Peyer's patch (tissue), 4 donors: ENCODE measurements at regions not wholly inside any gene's neighbourhood (a gene's known extent, or its start where the extent isn't known, plus 50 kb on each side); places are given as distances from the start of the nearest gene placed in this dataset.

Experiments
- CTCF ChIP-seq, 6 experiments: fragments of 450-650 bp in 4 of 6; fragments of 200-600 bp in 2 of 6; sonication (generic) in 1 of 6; IDR thresholded peaks; one replicate each; pipeline ENCODE4 v1.5.1; 2017 to 2019; ENCODE audit warnings: antibody characterized with exemption in 6 of 6, mild to moderate bottlenecking in 3 of 6, moderate library complexity in 1 of 6
- POLR2A ChIP-seq, 2 donors: fragments of 450-650 bp; IDR thresholded peaks; one replicate each; pipeline ENCODE4 v1.5.1; 2017; ENCODE audit warnings: antibody characterized with exemption in 2 of 2, mild to moderate bottlenecking in 2 of 2, moderate library complexity in 2 of 2

DNA sequence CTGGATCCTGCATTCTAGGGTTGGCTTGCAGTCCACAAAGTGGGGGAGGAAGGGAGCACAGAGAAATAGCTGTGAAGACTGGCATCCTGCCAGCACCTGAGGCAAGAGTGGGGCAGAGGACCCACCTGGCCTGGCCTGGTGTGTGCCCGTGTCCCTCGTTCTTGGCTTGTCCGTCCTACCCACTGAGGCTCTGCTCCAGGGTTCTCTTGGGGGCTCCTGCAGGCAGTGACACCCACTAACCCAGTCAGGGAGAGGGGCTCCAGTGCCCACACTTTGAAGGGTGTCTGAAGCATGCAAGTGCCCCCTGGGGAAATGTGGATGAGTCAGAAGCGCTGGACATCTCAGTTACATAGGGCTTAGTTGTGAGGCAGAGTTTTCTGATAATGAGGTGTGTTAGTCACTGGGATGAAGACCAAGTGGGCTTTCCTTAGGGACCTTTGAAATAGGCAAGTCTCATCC lies 79.4 kb downstream of the SLC4A3 start:
- TF ChIP-seq CTCF (IDR thresholded peaks at IDR 0.05): no peak
- TF ChIP-seq POLR2A (IDR thresholded peaks at IDR 0.05): no peak
